ENCODE measurements at regions not wholly inside any gene's neighbourhood (a gene's known extent, or its start where the extent isn't known, plus 50 kb on each side); places are given as distances from the start of the nearest gene placed in this dataset.

DNA sequence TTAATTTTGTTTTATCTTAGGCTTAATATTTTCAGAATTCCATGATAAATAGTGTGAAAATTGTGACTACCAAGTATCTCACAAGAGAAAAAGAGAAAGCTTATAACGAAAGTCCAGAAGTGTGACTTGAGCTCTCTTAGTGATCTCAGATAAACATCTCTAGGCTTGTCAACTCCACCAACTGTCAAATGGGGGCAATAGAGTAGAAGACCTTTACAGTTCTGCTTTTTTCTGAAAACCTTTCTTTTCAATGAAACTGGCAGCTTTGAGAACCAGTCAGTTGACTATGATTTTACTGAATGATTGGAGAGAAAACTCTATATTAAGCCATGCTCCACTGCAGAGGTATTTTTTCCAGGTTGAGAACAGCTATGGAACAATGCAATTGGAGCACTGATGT lies 119.2 kb upstream of the TP63 start:
- TF ChIP-seq TAF1 (conservative IDR thresholded peaks at IDR 0.05) (no peak), YY1 (IDR thresholded peaks at IDR 0.05) (no peak)
- TF ChIP-seq, protein P1, sequence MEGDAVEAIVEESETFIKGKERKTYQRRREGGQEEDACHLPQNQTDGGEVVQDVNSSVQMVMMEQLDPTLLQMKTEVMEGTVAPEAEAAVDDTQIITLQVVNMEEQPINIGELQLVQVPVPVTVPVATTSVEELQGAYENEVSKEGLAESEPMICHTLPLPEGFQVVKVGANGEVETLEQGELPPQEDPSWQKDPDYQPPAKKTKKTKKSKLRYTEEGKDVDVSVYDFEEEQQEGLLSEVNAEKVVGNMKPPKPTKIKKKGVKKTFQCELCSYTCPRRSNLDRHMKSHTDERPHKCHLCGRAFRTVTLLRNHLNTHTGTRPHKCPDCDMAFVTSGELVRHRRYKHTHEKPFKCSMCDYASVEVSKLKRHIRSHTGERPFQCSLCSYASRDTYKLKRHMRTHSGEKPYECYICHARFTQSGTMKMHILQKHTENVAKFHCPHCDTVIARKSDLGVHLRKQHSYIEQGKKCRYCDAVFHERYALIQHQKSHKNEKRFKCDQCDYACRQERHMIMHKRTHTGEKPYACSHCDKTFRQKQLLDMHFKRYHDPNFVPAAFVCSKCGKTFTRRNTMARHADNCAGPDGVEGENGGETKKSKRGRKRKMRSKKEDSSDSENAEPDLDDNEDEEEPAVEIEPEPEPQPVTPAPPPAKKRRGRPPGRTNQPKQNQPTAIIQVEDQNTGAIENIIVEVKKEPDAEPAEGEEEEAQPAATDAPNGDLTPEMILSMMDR (IDR thresholded peaks at IDR 0.05; ENCODE audit: low read depth, low read length, missing input control) = no peak

Data from liver (tissue), 3 donors.